Stimulated activated naive CD8-positive, alpha-beta T cell treated with anti-CD3 and anti-CD28 coated beads, Interleukin-15, Interleukin-2, amounts not matched to agents 100 U/mL and 50 U/mL, for 24 hours (primary cell): ENCODE measurements at regions not wholly inside any gene's neighbourhood (a gene's known extent, or its start where the extent isn't known, plus 50 kb on each side); places are given as distances from the start of the nearest gene placed in this dataset.

Experiments used
- ATAC-seq: fragments of 150-1000 bp; cut with Tn5 transposase; one replicate; pipeline ENCODE4 v1.10.0; 2021
- DNase-seq: peaks from one replicate; pipeline ENCODE4 v3.0.0; 2021

GRCh38 chr3:59542276-59542675 is 492.5 kb upstream of the CFAP20DC start:
- DNase-seq (no peak), ATAC-seq (no peak)

GRCh38 chr3:59540696-59541095 is 490.9 kb upstream of the CFAP20DC start:
- no peak for DNase-seq
- ATAC-seq: peak; percentile 61

GRCh38 chr3:59540241-59540640 is 490.4 kb upstream of the CFAP20DC start:
- no peak for ATAC-seq
- DNase-seq: no peak

- ATAC-seq (no peak), DNase-seq (no peak)
Measured at GRCh38 chr3:59538753-59539432, 489.1 kb upstream of the CFAP20DC start.

GRCh38 chr3:59535791-59536221 is 486.0 kb upstream of the CFAP20DC start:
- DNase-seq: no peak
- no peak for ATAC-seq

GRCh38 chr3:59531994-59532393 is 482.2 kb upstream of the CFAP20DC start:
- no peak for DNase-seq
- ATAC-seq: no peak

- no peak for ATAC-seq
- DNase-seq: no peak
Measured at GRCh38 chr3:59531066-59531745, 481.4 kb upstream of the CFAP20DC start.

GRCh38 chr3:59528251-59528650 is 478.4 kb upstream of the CFAP20DC start:
- ATAC-seq: no peak

GRCh38 chr3:59527493-59527892 is 477.7 kb upstream of the CFAP20DC start:
- DNase-seq (no peak), ATAC-seq (peak; percentile 62)

More at GRCh38 chr3:59528251-59528650, 478.4 kb upstream of the CFAP20DC start:
- no peak for DNase-seq

GRCh38 chr3:59526999-59527398 is 477.2 kb upstream of the CFAP20DC start:
- ATAC-seq: peak; percentile 96
- no peak for DNase-seq

GRCh38 chr3:59522550-59522949 is 472.7 kb upstream of the CFAP20DC start:
- no peak for ATAC-seq
- DNase-seq: no peak

GRCh38 chr3:59519094-59519493 is 469.3 kb upstream of the CFAP20DC start:
- ATAC-seq: no peak
- no peak for DNase-seq

GRCh38 chr3:59518283-59519055 is 468.6 kb upstream of the CFAP20DC start:
- ATAC-seq (no peak), DNase-seq (no peak)

GRCh38 chr3:59517388-59517787 is 467.6 kb upstream of the CFAP20DC start:
- no peak for ATAC-seq

GRCh38 chr3:59515966-59516365 is 466.1 kb upstream of the CFAP20DC start:
- ATAC-seq: no peak
- no peak for DNase-seq

More at GRCh38 chr3:59517388-59517787, 467.6 kb upstream of the CFAP20DC start:
- no peak for DNase-seq

- no peak for DNase-seq
- ATAC-seq: no peak
Measured at GRCh38 chr3:59514865-59515482, 465.1 kb upstream of the CFAP20DC start.

GRCh38 chr3:59513570-59513969 is 463.7 kb upstream of the CFAP20DC start:
- DNase-seq: no peak
- no peak for ATAC-seq

GRCh38 chr3:59512066-59512465 is 462.2 kb upstream of the CFAP20DC start:
- no peak for ATAC-seq
- DNase-seq: no peak

- ATAC-seq (no peak), DNase-seq (no peak)
Measured at GRCh38 chr3:59510576-59510975, 460.8 kb upstream of the CFAP20DC start.

GRCh38 chr3:59508273-59508672 is 458.4 kb upstream of the CFAP20DC start:
- ATAC-seq (no peak), DNase-seq (no peak)

GRCh38 chr3:59506191-59506590 is 456.4 kb upstream of the CFAP20DC start:
- DNase-seq (no peak), ATAC-seq (no peak)

- DNase-seq (no peak), ATAC-seq (no peak)
Measured at GRCh38 chr3:59503441-59503840, 453.6 kb upstream of the CFAP20DC start.

GRCh38 chr3:59502806-59503205 is 453.0 kb upstream of the CFAP20DC start:
- DNase-seq (peak; percentile 29), ATAC-seq (peak; percentile 99)
